ENCODE measurements at regions not wholly inside any gene's neighbourhood (a gene's known extent, or its start where the extent isn't known, plus 50 kb on each side); places are given as distances from the start of the nearest gene placed in this dataset.

- Histone ChIP-seq H3K4me1 (ENCODE audit: control insufficient read depth in 1 of 2, low read depth in 2 of 2) (no peaks in the 10 kb centered on the region), H3K27me3 (replicated peaks; ENCODE audit: insufficient read depth) (no peaks in the 10 kb centered on the region), H3K4me3 (no peak overlapping the region), H3K27ac (no peak overlapping the region), H3K9me3 (no peaks in the 10 kb centered on the region), H3K36me3 (no peaks in the 10 kb centered on the region)
- ATAC-seq (ENCODE audit: insufficient number of reproducible peaks, low FRiP score, low read depth) = no peak
- TF ChIP-seq CTCF (IDR thresholded peaks at IDR 0.05) = no peak
- no peak for DNase-seq (ENCODE audit: low spot score)
Observed at GRCh38 chr2:166572937-166573336, 78.9 kb upstream of the SCN7A start.

- ATAC-seq (ENCODE audit: insufficient number of reproducible peaks, low FRiP score, low read depth) = no peak
- Histone ChIP-seq H3K36me3 (no peaks in the 10 kb centered on the region), H3K27ac (no peak overlapping the region), H3K9me3 (no peaks in the 10 kb centered on the region), H3K4me3 (no peak overlapping the region), H3K27me3 (replicated peaks; ENCODE audit: insufficient read depth) (no peaks in the 10 kb centered on the region), H3K4me1 (ENCODE audit: control insufficient read depth in 1 of 2, low read depth in 2 of 2) (no peaks in the 10 kb centered on the region)
- no peak for DNase-seq (ENCODE audit: low spot score)
- no peak for TF ChIP-seq CTCF (IDR thresholded peaks at IDR 0.05)
Observed at GRCh38 chr2:166568409-166568808, 74.4 kb upstream of the SCN7A start.

GRCh38 chr2:166565501-166565900, 71.5 kb upstream of the SCN7A start:
- TF ChIP-seq CTCF (IDR thresholded peaks at IDR 0.05) = no peak
- Histone ChIP-seq H3K27me3 (replicated peaks; ENCODE audit: insufficient read depth) (no peaks in the 10 kb centered on the region), H3K9me3 (no peaks in the 10 kb centered on the region), H3K4me3 (no peak overlapping the region), H3K36me3 (no peaks in the 10 kb centered on the region), H3K27ac (no peak overlapping the region), H3K4me1 (ENCODE audit: control insufficient read depth in 1 of 2, low read depth in 2 of 2) (no peaks in the 10 kb centered on the region)
- DNase-seq (ENCODE audit: low spot score) = no peak
- no peak for ATAC-seq (ENCODE audit: insufficient number of reproducible peaks, low FRiP score, low read depth)

- Histone ChIP-seq H3K27me3 (replicated peaks; ENCODE audit: insufficient read depth) (no peaks in the 10 kb centered on the region), H3K27ac (no peak overlapping the region), H3K9me3 (no peaks in the 10 kb centered on the region), H3K36me3 (no peaks in the 10 kb centered on the region), H3K4me3 (no peak overlapping the region), H3K4me1 (ENCODE audit: control insufficient read depth in 1 of 2, low read depth in 2 of 2) (no peaks in the 10 kb centered on the region)
- ATAC-seq (ENCODE audit: insufficient number of reproducible peaks, low FRiP score, low read depth) (no peak), DNase-seq (ENCODE audit: low spot score) (no peak)
- no peak for TF ChIP-seq CTCF (IDR thresholded peaks at IDR 0.05)
Observed at GRCh38 chr2:166563894-166564293, 69.8 kb upstream of the SCN7A start.

- no peak for DNase-seq (ENCODE audit: low spot score)
- no peak for TF ChIP-seq CTCF (IDR thresholded peaks at IDR 0.05)
- Histone ChIP-seq H3K36me3 (no peaks in the 10 kb centered on the region), H3K9me3 (no peaks in the 10 kb centered on the region), H3K27ac (no peak overlapping the region), H3K4me3 (no peak overlapping the region), H3K4me1 (ENCODE audit: control insufficient read depth in 1 of 2, low read depth in 2 of 2) (no peaks in the 10 kb centered on the region), H3K27me3 (replicated peaks; ENCODE audit: insufficient read depth) (no peaks in the 10 kb centered on the region)
- ATAC-seq (ENCODE audit: insufficient number of reproducible peaks, low FRiP score, low read depth) = no peak
Observed at GRCh38 chr2:166560022-166560421, 66.0 kb upstream of the SCN7A start.
